H1 (cell line): ENCODE measurements at regions not wholly inside any gene's neighbourhood (a gene's known extent, or its start where the extent isn't known, plus 50 kb on each side); places are given as distances from the start of the nearest gene placed in this dataset.

Source experiments
- ZNF274 ChIP-seq: IDR thresholded peaks from 2 replicates; pipeline ENCODE4 v1.7.0; 2012; ENCODE audit warnings: low read length, borderline replicate concordance; ENCODE audit errors: extremely low read depth

GRCh38 chr14:30270200-30271161 lies 288.5 kb upstream of the G2E3 start (continued):
- TF ChIP-seq ZNF274: no peak
